ENCODE measurements at regions not wholly inside any gene's neighbourhood (a gene's known extent, or its start where the extent isn't known, plus 50 kb on each side); places are given as distances from the start of the nearest gene placed in this dataset.

DNA sequence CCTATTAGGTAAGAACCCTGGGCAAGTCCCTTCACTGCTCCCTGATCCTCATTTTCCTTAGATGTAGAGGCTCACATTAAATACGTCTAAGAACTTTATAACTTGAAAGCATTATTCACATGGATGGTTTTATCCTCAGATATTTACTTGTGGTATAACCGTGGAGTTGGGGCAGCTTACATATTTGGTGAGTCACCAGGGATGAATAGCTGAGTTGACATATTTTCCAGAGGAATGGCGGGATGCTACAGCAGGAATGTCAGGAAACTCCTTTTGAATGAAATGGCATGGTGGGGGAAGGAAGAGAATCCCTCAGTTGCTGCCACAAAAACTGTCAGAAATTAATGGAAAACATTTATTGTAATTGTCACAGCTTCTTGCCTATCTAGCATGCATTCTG, 165.3 kb upstream of the RPS6KA3 start:
- TF ChIP-seq CTCF (conservative IDR thresholded peaks at IDR 0.05) (no peak), EZH2 (IDR thresholded peaks at IDR 0.05; ENCODE audit: low read depth) (no peak)

Measured in PC-9 (cell line).